Activated T-cell treated with anti-CD3 and anti-CD28 coated beads, Interleukin-2, amount 50 U/mL, for 24 hours (primary cell): ENCODE measurements at regions not wholly inside any gene's neighbourhood (a gene's known extent, or its start where the extent isn't known, plus 50 kb on each side); places are given as distances from the start of the nearest gene placed in this dataset.

ENCODE experiments used
- DNase-seq: peaks from one replicate; pipeline ENCODE4 v3.0.0-alpha.2; 2020
- H3K27ac Mint-ChIP-seq: 2 replicates; pipeline ENCODE4 v1.8.0; 2020; ENCODE audit warnings: mild to moderate bottlenecking, mixed read lengths
- H3K27me3 Mint-ChIP-seq: 2 replicates; pipeline ENCODE4 v1.8.0; 2020; ENCODE audit warnings: mixed read lengths
- H3K36me3 Mint-ChIP-seq: 2 replicates; pipeline ENCODE4 v1.8.0; 2020; ENCODE audit warnings: low read depth, mixed read lengths
- H3K4me1 Mint-ChIP-seq: 2 replicates; pipeline ENCODE4 v1.8.0; 2020; ENCODE audit warnings: low read depth, mixed read lengths
- H3K4me3 Mint-ChIP-seq: 2 replicates; pipeline ENCODE4 v1.8.0; 2020; ENCODE audit warnings: mild to moderate bottlenecking, moderate library complexity, mixed read lengths
- H3K9me3 Mint-ChIP-seq: 2 replicates; pipeline ENCODE4 v1.8.0; 2020; ENCODE audit warnings: mixed read lengths

GRCh38 chr9:20199111-20199510, 410.3 kb upstream of the SLC24A2 start:
- peaks cover 3% of the 10 kb centered on the region for H3K27me3 Mint-ChIP-seq
- no peak overlapping the region for H3K27ac Mint-ChIP-seq
- H3K4me1 Mint-ChIP-seq = peaks cover 18% of the 10 kb centered on the region
- no peak for DNase-seq
- H3K4me3 Mint-ChIP-seq = no peak overlapping the region
- H3K36me3 Mint-ChIP-seq = no peaks in the 10 kb centered on the region
- H3K9me3 Mint-ChIP-seq = peaks cover 19% of the 10 kb centered on the region

DNA sequence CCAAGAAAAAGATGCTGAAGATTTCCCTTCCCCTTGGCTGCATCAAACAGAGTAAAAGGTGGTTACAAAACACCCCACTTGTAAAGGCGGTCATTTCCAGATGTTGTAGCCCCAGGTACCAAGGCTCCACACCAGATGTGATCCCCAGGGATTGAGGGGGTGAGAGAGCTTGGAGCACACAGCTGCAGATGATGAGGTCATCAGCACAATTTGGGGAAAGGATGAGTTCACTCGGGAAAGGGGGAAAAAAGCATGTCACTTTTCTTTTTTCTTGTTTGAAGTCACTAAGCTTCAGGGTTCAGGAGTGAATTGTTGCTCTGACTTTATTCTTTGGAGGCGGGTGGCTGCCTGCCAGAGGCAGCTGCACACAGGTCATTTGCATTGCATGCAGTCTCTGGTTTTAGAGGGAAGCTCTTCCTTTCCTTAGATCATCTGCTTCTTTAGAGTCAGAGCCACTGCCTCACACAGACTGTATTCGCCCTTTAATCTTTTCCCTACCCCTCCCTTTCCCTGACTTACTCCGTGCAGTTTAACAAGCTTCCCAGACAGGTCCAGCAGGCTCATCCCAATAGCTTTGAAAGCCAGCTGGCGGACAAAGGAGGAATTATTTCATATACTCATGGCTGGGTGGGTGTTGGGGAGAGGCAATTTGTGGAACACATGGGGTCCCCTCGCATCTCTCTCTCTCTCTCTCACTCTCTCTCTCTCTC, 409.3 kb upstream of the SLC24A2 start:
- no peak overlapping the region for H3K27ac Mint-ChIP-seq
- H3K36me3 Mint-ChIP-seq = no peaks in the 10 kb centered on the region
- peaks cover 19% of the 10 kb centered on the region for H3K9me3 Mint-ChIP-seq
- H3K4me1 Mint-ChIP-seq = peaks cover 18% of the 10 kb centered on the region
- H3K27me3 Mint-ChIP-seq = peaks cover 3% of the 10 kb centered on the region
- no peak for DNase-seq
- no peak overlapping the region for H3K4me3 Mint-ChIP-seq

- Mint-ChIP-seq H3K9me3 (peaks cover 13% of the 10 kb centered on the region), H3K27me3 (no peaks in the 10 kb centered on the region), H3K4me1 (no peaks in the 10 kb centered on the region), H3K36me3 (no peaks in the 10 kb centered on the region), H3K27ac (no peak overlapping the region), H3K4me3 (no peak overlapping the region)
- DNase-seq = no peak
Measured at GRCh38 chr9:20191228-20191840, 402.5 kb upstream of the SLC24A2 start.

- peaks cover 4% of the 10 kb centered on the region for H3K9me3 Mint-ChIP-seq
- no peaks in the 10 kb centered on the region for H3K36me3 Mint-ChIP-seq
- H3K4me3 Mint-ChIP-seq = no peak overlapping the region
- no peak overlapping the region for H3K27ac Mint-ChIP-seq
- no peaks in the 10 kb centered on the region for H3K4me1 Mint-ChIP-seq
- no peak for DNase-seq
- H3K27me3 Mint-ChIP-seq = no peaks in the 10 kb centered on the region
Measured at GRCh38 chr9:20189871-20190270, 401.0 kb upstream of the SLC24A2 start.

DNA sequence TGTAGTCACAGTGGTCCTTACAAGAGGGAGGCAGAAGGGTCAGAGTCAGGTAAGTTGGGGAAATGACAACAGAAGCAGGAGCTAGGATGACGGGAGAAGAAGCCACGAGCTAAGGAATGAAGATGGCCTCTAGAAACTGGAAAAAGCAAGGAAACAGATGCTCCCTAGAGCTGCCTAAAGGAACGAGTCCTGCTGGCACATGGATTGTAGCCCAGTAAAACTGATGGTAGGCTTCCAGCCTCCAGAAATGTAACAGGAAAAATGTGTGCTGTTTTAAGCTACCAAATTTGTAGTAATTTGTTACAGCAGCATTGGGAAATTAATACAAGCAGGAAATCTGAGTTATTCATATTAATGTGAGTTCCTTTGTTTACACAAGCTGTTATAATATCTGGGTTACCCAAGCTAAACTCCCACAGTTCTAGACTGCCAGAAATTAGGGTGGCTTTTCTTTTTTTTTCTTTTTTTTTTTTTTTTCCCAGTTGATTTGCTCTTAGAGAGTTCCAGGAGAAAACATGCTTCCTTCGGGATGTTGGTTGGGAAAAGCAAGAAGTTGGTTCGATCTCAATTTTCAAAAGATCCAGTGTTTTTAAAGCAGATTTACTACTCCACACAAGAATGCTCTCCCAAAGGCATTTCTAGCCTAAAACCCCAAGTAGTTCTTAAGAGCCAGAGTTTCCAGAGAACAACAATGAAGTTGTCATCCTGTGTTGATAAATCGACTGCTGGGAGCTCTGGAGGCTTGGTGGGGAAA, 400.0 kb upstream of the SLC24A2 start:
- Mint-ChIP-seq H3K36me3 (no peaks in the 10 kb centered on the region), H3K4me1 (no peaks in the 10 kb centered on the region), H3K27ac (no peak overlapping the region), H3K4me3 (no peak overlapping the region), H3K9me3 (no peaks in the 10 kb centered on the region), H3K27me3 (no peaks in the 10 kb centered on the region)
- DNase-seq = no peak

DNA sequence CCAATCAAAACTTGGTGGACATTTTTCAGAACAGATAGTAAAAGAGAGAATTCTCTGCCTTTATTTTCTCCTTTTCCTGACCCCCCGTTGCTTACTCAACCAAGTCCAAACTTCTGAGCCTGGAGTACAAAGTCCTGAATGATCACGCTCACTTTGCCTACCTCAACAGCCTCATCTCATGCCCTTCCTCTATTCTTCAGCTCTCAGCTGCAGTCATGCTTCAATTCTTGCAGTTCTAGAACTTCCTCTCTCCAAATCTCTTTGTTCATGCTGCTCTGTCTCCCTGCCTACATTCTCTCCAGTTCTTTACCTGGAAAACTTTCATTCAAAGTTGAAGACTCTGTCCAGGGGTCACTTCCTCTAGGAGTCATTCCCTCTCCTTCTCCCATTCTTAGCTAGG, 398.5 kb upstream of the SLC24A2 start:
- no peak overlapping the region for H3K4me3 Mint-ChIP-seq
- DNase-seq = no peak
- H3K9me3 Mint-ChIP-seq = no peaks in the 10 kb centered on the region
- H3K4me1 Mint-ChIP-seq = no peaks in the 10 kb centered on the region
- no peaks in the 10 kb centered on the region for H3K36me3 Mint-ChIP-seq
- no peak overlapping the region for H3K27ac Mint-ChIP-seq
- no peaks in the 10 kb centered on the region for H3K27me3 Mint-ChIP-seq

- no peak overlapping the region for H3K4me3 Mint-ChIP-seq
- H3K4me1 Mint-ChIP-seq = peaks cover 1% of the 10 kb centered on the region
- H3K36me3 Mint-ChIP-seq = no peaks in the 10 kb centered on the region
- no peaks in the 10 kb centered on the region for H3K9me3 Mint-ChIP-seq
- H3K27ac Mint-ChIP-seq = no peak overlapping the region
- H3K27me3 Mint-ChIP-seq = no peaks in the 10 kb centered on the region
- no peak for DNase-seq
Measured at GRCh38 chr9:20186823-20187222, 398.0 kb upstream of the SLC24A2 start.

GRCh38 chr9:20186231-20186630, 397.4 kb upstream of the SLC24A2 start:
- Mint-ChIP-seq H3K27me3 (no peaks in the 10 kb centered on the region), H3K9me3 (no peaks in the 10 kb centered on the region), H3K36me3 (no peaks in the 10 kb centered on the region), H3K4me1 (peaks cover 7% of the 10 kb centered on the region), H3K4me3 (no peak overlapping the region), H3K27ac (no peak overlapping the region)
- DNase-seq = no peak

DNA sequence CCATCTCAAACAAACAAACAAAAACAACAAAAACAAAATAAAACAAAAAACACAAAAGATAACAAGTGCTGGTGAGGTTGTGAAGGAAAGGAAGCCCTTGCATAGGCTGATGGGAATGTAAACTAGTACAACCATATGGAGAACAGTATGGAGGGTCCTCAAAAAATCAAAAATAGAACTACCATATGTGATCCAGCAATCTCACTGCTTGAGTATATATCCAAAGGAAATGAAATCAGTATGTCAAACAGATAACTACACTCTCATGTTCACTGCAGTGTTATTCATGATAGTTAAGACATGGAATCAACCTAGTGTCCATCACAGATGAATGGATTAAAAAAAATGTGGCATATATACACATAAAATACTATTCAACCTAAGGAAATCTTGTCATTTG, 395.7 kb upstream of the SLC24A2 start:
- no peaks in the 10 kb centered on the region for H3K36me3 Mint-ChIP-seq
- H3K4me1 Mint-ChIP-seq = peaks cover 8% of the 10 kb centered on the region
- no peak overlapping the region for H3K4me3 Mint-ChIP-seq
- H3K9me3 Mint-ChIP-seq = no peaks in the 10 kb centered on the region
- no peak for DNase-seq
- no peak overlapping the region for H3K27ac Mint-ChIP-seq
- H3K27me3 Mint-ChIP-seq = no peaks in the 10 kb centered on the region

DNA sequence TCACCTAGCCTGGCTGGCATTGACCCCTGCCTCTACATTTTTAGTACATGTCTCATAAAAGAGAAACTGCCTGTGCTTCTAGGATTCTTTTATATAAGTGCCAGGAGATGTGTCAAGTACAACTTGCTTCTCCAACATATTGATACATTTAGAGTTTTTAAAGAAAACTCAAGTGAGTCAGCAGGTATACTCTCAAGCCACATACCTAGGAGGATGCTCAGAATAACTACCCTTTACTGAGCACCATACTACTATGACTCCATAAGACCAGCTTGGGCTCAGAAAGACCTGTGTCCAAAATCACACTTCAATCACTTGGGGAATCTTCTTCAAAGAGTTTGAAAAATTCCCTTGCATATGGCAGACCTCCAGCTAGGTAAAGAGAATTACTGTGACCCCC, 389.8 kb upstream of the SLC24A2 start:
- no peaks in the 10 kb centered on the region for H3K9me3 Mint-ChIP-seq
- H3K27ac Mint-ChIP-seq = no peak overlapping the region
- peaks cover 8% of the 10 kb centered on the region for H3K4me1 Mint-ChIP-seq
- H3K4me3 Mint-ChIP-seq = no peak overlapping the region
- DNase-seq = no peak
- H3K27me3 Mint-ChIP-seq = no peaks in the 10 kb centered on the region
- no peaks in the 10 kb centered on the region for H3K36me3 Mint-ChIP-seq

- Mint-ChIP-seq H3K27ac (no peak overlapping the region), H3K9me3 (no peaks in the 10 kb centered on the region), H3K4me3 (no peak overlapping the region), H3K27me3 (no peaks in the 10 kb centered on the region), H3K4me1 (peaks cover 8% of the 10 kb centered on the region), H3K36me3 (no peaks in the 10 kb centered on the region)
- no peak for DNase-seq
Measured at GRCh38 chr9:20178197-20178596, 389.4 kb upstream of the SLC24A2 start.

GRCh38 chr9:20170122-20170521, 381.3 kb upstream of the SLC24A2 start:
- H3K27me3 Mint-ChIP-seq = no peaks in the 10 kb centered on the region
- peaks cover 9% of the 10 kb centered on the region for H3K36me3 Mint-ChIP-seq
- H3K27ac Mint-ChIP-seq = no peak overlapping the region
- no peaks in the 10 kb centered on the region for H3K4me1 Mint-ChIP-seq
- H3K9me3 Mint-ChIP-seq = peaks cover 46% of the 10 kb centered on the region
- no peak for DNase-seq
- no peak overlapping the region for H3K4me3 Mint-ChIP-seq

GRCh38 chr9:20152151-20152725, 363.4 kb upstream of the SLC24A2 start:
- Mint-ChIP-seq H3K36me3 (no peaks in the 10 kb centered on the region), H3K27me3 (peaks cover 2% of the 10 kb centered on the region), H3K4me3 (no peak overlapping the region), H3K27ac (no peak overlapping the region), H3K4me1 (peaks cover 2% of the 10 kb centered on the region), H3K9me3 (no peaks in the 10 kb centered on the region)
- DNase-seq = no peak

DNA sequence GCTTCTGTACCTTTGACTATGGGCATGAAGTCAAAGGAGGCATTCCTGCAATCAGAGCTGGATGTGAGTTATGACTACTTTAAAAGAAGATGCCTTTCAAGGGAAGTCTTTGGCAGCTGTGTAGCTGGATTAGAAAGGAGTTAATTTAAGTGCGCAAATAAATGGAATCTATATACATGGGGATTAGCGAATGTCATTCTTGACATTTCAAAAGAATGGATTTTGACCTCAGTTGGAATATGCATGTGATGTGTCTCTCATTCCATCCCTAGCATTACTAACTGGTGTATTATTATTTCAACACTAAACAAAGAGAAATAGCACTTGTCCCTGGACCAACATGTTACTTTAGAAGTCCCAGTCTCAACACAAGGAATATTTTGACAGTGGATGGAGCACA, 359.6 kb upstream of the SLC24A2 start:
- DNase-seq = no peak
- Mint-ChIP-seq H3K4me1 (peaks cover 6% of the 10 kb centered on the region), H3K36me3 (no peaks in the 10 kb centered on the region), H3K9me3 (no peaks in the 10 kb centered on the region), H3K4me3 (no peak overlapping the region), H3K27me3 (peaks cover 15% of the 10 kb centered on the region), H3K27ac (no peak overlapping the region)

- no peak for DNase-seq
- no peak overlapping the region for H3K27ac Mint-ChIP-seq
- peaks cover 15% of the 10 kb centered on the region for H3K27me3 Mint-ChIP-seq
- peak overlapping the region; percentile 22 for H3K4me3 Mint-ChIP-seq
- H3K9me3 Mint-ChIP-seq = no peaks in the 10 kb centered on the region
- no peaks in the 10 kb centered on the region for H3K36me3 Mint-ChIP-seq
- peaks cover 4% of the 10 kb centered on the region for H3K4me1 Mint-ChIP-seq
Measured at GRCh38 chr9:20144197-20144596, 355.4 kb upstream of the SLC24A2 start.
